HTR-8/SVneo (cell line): ENCODE measurements at regions not wholly inside any gene's neighbourhood (a gene's known extent, or its start where the extent isn't known, plus 50 kb on each side); places are given as distances from the start of the nearest gene placed in this dataset.

Experiments
- DNase-seq: peaks from one replicate; pipeline ENCODE4 v3.0.0; 2011; ENCODE audit warnings: low spot score, mixed read lengths; ENCODE audit not compliant: insufficient read length
- FAIRE-seq: peaks from 2 replicates; lab custom pipeline; 2011; peaks lifted over from hg19 to GRCh38; lab: Jason Lieb, UNC

DNA sequence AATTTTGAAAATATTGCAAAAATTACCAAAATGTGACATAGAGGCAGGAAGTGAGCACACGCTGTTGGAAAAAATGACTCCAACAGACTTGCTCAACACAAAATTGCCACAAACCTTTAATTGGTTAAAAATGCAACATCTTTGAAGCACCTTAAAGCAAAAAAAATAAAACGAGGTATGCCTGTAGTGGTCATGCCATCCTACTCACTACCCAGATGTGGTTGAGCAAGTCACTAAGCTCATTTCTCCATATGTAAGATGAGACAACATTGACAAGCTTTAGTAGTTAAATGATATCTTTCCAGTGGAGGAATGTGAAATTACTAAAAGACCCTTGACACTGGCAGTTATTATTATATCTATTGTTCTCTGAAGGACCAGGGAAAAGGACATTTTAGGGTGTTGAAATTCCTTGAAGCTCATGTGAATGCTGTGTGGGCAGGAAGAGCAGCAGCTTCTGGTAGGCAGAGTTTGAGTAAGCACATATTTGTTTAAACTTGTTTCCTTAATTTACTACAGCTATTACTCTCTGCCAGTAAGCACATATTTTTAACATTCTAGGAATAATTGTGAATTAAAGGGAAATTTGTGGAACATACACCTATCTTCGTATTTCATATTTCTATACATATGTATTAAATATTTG lies 131.6 kb upstream of the P2RY1 start:
- FAIRE-seq (no peak), DNase-seq (no peak)

DNA sequence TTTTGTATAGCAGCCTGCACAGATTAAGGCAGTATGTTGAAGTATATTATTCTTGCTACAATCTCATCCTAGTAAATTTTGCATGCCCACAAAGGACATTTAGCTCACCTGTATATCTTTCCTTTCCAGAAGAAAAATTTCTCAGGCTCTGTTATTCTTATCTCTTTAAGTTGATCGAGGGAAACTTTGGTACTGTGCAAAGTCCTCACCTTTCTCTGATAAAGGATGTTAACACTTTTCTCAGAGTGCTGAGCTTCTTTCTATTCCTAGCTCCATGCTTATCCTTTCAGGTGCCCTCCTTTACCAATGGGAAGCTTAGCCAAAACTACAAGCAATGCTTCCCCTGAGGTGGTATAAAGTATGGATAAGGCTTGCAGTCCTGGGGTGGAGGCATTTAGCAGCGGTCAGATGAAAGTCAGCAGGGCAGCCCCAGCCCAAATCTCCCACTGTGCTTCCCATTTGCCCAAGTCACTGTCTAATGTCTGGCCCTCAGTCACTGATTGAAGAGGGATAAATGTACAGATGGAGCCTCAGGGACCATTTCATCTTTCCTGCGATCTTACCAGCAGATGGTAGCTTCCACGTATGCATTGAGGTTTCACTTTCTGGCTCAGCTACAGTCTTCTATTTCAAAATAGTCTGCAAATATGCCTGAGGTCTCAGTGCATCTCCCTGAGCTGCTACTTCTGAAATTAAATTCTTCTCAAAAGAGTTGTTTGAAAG lies 127.8 kb upstream of the P2RY1 start:
- no peak for DNase-seq

DNA sequence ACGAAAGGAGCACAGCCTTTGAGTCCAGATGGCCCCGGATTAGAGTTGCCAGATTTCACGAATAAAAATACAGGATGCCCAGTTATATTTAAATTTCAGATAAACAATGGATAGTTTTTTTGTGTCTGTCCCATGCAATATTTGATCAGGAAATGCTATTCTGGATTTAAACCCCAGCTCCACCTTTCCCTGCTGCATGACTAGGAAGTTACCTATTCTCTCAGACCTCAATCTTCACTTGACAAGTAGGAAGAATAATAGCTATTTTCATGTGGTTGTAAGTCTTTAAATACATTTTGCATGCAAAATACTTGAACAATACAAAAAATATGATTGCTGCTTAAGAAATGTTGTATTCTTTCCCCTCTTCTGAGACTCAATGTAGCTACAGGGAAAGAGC lies 125.3 kb upstream of the P2RY1 start:
- FAIRE-seq, result no peak
- no peak for DNase-seq

More for the DNA sequence above, 127.8 kb upstream of the P2RY1 start:
- FAIRE-seq, result no peak

DNA sequence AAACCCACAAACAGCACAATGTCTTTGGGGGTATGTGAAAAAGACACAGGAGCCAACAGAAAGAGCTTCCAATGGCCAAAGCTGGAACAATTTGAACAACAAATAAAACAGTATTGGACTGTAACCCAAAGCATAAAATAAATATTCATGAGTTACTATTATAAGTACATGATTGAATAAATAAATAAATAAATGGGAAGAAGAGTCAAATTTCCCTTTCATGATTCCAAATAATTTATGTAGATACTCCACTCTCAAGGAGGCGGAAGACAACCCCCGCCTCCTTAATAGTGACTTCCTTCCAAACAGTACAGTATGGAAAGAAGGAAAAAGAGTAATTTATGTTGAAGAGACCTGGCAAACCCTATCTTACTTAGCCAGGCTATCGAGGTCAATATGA lies 124.4 kb upstream of the P2RY1 start:
- FAIRE-seq (no peak), DNase-seq (no peak)

DNA sequence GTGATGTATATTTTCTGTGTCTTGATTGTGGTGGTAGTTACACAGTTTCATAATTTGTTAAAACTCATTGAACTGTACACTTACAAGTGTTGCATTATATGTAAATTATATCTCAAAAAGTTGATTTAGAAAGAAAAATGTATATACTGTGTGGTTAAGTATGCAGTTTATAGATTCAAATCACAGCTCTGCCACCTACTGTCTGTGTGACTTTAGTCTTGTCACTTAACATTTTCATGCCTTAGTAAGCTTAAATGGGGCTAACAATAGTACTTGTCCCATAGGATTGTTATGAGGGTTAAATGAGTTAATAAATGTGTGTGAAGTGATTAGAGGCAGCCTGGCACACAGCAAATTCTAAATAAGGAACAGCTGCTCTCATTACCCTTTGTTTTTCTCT lies 120.9 kb upstream of the P2RY1 start:
- FAIRE-seq, result no peak

DNA sequence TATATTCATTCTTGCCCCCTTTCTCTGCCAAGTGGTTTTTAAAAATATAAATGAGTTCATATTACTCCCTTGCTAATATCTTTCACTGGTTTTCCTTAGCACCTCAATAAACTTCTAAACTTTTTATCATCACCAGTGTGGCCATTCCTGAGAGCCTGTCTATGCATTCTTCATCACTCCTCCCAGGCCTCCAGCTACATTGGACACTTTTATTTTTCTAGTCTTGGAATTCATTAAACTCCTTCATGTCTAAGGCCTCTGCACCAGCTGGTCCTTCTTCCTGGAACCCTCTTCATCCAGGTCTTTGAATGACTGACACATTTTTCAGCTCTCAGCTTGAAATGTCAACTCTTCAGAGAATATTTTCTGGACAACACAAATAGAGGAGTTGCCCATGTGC lies 120.4 kb upstream of the P2RY1 start:
- DNase-seq, result no peak

More for the DNA sequence above, 120.9 kb upstream of the P2RY1 start:
- DNase-seq, result no peak

DNA sequence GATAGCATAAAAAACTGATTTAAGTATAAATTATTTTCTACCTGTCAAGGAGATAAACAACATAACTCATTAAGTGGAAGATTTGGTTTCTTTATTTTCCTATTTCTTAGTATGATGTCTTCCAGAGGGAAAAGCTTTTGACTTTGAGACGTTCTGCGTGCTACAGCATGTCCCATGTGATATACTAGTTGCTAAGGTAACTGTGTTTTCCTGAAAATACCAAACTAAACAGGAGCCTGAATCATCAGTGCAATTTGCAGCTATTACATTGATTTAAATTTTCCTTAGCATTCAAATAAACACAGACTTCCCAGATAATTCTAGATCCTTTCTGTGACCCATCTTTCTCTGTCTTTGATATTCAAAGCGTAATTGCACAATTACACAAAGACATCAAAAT lies 117.7 kb upstream of the P2RY1 start:
- FAIRE-seq (no peak), DNase-seq (no peak)

More for the DNA sequence above, 120.4 kb upstream of the P2RY1 start:
- no peak for FAIRE-seq

DNA sequence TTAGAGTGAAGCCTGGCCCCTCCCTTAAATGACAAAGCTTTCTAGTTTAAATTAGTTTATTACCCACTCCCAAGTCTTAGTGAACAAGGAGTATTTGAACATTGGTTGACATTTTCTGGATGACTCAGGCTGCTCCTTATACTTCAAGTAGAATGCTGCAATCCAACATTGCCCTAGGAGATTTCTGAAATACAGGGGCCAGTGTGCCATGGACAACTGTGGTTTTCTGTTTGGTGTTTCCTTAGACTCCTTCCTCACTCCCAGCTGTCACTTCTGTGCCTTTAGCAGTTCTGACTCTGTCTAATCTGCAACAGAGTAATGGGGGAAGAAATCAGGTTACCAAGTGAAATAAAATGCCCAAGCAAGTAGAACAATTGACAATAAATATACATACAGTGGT lies 116.1 kb upstream of the P2RY1 start:
- FAIRE-seq (no peak), DNase-seq (no peak)

DNA sequence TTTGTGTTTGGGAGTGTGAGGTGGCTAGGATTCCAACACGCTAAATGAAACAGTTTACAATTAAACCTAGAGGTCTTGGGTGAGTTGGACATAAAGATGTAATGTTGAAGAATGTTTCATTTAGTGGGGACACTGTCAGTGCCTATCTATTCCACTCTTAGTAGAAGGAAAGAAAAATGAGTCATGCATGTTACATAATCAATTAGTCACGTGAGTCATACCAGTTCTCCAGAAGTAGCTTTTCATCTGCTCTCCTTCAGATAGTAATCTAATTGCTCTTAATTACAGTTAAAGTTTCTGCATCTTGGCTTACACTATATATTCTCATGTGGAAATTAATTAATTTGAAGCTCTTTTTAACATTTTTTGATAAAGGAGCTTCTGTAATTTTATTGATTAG lies 115.7 kb upstream of the P2RY1 start:
- no peak for FAIRE-seq
- peak; percentile 2 for DNase-seq

DNA sequence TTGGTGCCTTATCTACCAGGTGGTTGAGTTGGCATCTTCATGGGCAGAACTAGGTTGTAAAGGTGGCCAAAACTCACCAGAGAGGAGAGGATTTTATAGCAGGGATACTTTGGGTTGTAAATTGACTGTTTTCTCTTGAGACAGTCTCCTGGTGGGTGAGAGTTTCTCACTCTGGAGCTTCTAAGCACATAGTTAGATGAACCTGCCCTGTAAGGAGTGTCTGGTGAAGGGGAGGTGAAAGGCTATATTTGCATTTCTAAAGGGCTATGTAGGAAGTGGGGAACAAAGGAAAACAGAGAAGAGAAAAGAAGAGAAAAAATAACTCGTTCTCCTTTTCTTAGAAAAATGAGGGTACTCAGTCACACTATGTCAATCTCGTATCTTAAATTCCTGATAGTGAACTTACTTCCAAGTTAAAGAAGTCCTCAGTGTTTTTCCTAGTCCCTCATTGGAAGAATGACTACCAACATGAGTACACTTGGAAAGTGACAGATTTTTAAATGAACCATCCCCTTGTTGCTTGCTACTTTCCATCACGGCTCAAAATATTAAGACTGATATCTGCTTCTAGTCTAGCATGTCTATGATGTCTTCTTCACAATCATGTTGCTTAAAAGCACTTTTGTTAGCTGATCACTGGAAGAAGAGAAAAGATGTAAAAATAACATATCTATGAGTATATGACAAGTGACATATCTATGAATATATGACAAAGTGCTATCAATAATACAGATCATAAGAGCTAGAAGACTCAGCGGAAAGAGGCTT lies 113.8 kb upstream of the P2RY1 start:
- FAIRE-seq (no peak), DNase-seq (no peak)

DNA sequence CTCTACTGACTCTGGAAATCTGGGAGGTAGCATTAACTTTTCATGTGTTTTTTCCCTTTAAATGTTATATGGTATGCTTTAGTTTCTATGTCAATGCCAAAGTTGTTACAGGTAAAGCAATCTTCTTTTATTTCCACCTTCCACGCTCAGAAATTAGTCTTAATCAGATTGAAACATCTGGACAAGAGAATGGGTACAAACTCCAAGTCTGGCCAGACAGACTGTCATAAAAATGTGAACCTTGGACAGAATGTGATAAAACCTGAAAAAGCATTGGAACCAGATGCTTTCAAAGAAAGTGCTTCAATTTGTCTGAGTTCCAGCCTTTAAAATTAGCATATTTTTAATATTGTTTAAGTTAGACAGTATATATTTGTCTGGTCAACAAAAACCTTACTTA lies 110.7 kb upstream of the P2RY1 start:
- no peak for FAIRE-seq
- DNase-seq, result no peak

DNA sequence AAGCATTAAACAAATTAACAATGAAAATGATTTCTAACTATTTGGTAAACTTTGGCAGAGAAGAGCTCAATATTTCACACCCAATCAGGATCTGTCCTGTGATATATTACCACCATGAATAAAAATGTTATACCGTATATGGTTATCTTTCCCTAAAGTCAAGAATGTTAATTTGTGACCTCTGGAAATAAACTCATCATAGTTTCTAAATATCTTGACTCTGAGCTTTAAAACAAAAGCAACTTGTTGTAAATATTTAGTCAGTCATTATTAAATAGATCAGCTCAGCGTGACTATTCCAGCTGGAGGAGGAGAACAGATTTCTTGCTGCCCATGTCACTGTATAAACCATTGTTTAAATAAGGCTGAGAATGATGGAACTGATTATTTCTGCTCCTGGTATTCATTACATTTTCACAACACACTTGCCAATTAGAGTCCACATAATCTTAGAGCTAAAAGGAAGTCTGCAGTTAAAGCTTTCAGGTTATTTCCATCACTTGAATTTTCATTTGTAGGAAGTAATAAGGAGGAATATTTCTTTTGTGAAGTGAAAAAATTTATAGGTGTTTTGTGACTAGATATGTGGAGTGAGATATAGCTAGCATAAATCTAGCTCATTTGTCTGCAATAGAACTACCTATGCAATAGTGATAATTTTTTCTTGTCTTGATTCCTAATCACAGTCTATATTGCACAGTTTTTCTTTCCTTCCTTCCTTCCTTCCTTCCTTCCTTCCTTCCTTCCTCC lies 106.5 kb upstream of the P2RY1 start:
- DNase-seq (no peak), FAIRE-seq (no peak)

DNA sequence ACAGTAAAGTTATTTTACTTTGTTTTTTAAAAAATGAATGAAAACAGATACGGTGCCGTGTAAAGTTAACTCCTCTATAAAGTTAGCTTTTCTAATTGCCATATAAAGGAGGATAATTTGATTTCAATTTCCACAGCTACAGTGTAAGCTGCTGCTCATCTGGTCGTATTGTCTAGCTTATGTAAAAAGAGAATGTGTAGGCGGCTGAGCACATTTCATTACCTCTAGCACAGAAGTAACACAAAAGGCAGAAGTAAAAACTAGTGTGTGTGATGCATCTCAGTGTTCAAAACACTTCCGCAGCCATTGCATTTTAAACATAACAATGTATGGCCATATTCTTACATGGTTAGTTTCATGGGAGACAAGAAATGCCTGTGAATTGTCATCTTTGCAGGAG lies 105.0 kb upstream of the P2RY1 start:
- FAIRE-seq, result no peak
- no peak for DNase-seq

DNA sequence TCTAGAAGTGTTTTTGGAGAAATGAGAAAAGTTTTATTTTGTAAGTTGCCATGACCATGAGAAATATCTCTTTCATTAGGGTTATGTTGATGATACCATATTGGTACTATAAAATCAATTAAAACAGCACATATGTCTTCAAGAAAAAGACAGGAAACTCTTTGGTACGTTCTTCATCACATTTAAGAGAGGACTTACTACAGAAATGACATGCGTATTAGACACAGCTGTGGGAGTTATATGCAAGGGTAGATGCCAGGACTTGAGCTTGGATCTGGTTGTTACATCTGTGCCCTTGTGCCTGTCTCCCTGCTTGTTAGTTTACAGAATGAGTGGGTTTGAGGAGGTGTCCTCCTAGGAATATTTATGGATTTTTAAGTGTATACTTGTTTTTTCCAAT lies 103.4 kb upstream of the P2RY1 start:
- FAIRE-seq (no peak), DNase-seq (no peak)

DNA sequence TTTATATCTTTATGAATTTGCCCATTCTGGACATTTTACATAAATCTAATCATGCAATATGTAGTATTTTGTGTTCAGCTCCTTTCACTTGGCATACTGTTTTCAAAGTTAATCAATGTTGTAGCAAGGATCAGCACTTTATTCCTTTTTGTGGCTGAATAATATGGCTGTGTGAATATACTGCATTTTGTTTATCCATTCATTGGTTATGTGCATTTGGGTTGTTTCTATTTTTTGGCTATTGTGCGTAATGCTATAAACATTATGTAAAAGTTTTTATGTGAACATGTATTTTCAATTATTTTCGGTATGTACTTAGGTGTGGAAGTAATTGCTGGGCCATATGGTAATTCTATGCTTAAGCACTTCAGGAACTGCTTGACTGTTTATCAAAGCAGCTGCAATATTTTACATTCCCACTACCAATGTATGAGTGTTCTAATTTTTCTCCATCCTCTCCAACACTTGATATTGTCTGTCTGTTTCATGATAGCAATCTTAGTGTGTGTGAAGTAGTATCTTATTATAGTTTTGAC lies 101.3 kb upstream of the P2RY1 start:
- FAIRE-seq (no peak), DNase-seq (no peak)

DNA sequence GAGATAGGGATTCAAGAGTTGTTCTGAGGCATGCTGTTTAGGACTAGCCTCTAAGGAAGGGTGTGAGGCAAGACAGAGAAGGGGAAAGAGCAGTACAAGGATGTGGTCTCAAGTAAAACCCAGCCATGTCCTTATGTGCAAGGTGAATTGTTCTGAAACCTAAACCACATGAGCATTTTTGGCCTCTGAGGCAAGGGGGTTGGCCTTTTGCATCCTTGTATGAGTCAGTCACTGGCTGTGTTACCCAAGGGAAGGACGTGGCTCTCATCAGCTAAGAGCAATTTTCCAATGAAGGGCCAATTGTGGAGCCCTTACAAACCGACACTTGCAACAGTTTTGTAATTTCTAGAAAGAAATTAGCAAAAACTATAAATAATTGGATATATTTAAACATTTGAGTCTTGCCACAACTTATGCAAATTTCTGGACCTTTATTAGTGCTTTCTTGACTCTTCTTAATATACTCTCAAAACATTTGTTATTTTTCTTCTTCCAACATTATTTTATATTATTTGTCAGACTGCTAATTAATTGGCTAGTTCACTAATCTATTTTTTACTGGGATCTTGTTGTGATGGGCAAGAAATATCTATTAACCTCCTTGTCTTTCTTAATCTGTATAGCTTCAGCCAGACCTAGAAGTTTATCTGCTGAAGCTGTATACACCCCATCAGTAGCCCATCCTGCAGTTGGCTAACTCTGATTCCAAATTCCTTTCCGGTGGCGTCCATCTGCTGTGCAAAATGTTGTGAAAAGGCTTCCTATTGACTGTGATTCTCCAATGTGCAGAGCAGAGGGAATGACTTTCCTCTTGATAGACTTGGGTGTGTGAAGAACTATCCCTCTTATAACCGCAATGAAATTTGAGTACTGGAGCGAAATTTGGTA lies 97.7 kb upstream of the P2RY1 start:
- DNase-seq (no peak), FAIRE-seq (no peak)

DNA sequence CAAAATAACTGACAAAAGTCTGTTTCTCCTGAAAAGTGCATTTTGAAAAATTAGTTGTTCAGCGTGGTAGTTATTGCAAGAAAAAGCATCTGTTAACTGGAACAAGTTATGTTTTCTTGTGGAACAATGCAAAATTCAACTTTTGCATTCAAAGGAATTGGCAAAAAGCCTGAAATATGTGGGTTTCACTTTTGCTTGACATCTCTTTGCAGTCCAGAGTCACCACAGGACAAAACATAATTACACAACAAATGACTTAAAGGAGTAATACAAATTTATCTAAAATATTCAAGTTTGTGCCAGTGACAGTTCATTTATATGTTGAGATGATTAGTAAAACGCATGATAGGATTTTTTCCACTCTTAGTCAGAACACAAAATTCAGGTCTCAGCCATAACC lies 96.3 kb upstream of the P2RY1 start:
- DNase-seq (no peak), FAIRE-seq (no peak)

DNA sequence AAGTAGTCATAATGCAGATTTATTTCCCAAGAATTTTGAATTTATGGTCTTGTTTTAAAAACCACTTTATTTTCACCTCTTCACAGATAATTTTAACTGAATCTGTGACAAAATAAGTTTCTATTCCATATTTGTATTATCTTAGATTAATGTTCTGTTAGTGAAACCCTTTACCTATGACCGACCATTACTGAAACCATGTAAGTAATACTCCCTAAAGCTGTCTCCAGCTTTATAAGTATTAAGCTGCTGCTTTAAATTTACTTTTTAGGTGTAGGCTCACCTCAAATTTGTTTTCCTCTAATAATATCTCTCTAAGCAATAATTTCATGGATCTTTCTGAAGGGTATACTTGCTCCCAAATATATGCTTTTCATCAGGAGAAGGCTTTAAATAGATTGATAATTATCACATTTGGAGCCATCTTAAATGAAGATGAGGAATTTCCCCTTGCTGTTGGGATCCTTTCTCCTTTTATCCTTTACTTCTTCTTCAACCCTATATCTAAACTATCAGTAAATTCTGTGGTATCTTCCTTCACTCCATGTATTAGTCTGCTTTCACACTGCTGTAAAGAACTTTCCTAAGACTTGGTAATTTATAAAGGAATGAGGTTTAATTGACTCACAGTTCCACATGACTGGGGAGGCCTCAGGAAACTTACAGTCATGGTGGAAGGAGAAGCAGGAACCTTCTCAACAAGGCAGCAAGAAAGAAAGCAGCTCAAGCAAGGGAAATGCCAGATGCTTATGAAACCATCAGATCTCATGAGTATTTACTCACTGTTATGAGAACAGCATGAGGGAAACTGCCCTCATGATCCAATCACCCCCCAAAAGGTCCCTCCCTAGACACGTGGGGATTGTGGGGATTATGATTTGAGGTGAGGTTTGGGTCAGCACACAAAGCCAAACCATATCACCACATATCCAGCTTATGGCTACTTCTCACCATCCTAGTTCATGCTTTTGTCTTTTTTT lies 92.3 kb upstream of the P2RY1 start:
- DNase-seq (no peak), FAIRE-seq (no peak)
